Panc1 (cell line): ENCODE measurements at regions not wholly inside any gene's neighbourhood (a gene's known extent, or its start where the extent isn't known, plus 50 kb on each side); places are given as distances from the start of the nearest gene placed in this dataset.

ENCODE experiments used
- ATAC-seq: fragments of 200-7000 bp; cut with Tn5 transposase; 2 replicates; pipeline ENCODE4 v1.9.1; 2020; ENCODE audit warnings: mild to moderate bottlenecking, moderate library complexity
- BruUV-seq: library from RNA; stranded (reverse); fragments of 400-500 nt; replicated peaks from 2 replicates; lab custom pipeline; 2021; lab: Mats Ljungman, UMichigan
- CTCF ChIA-PET: fragments of 300-600 bp; sonication (Branson Sonifier 250); formaldehyde crosslinking; loops from one replicate; lab custom pipeline; 2022; ENCODE audit warnings: antibody characterized with exemption; lab: Charles Lee
- POLR2A ChIA-PET: fragments of 300-600 bp; sonication (Branson Sonifier 250); formaldehyde crosslinking; loops from one replicate; lab custom pipeline; 2022; ENCODE audit warnings: antibody characterized with exemption; lab: Charles Lee
- DNase-seq: peaks from one replicate; pipeline ENCODE4 v3.0.0-alpha.2; 2010; ENCODE audit warnings: low read depth, low spot score
- H3K27ac ChIP-seq: 2 replicates; pipeline ENCODE4 v1.5.1; 2011; ENCODE audit warnings: mild to moderate bottlenecking, low read length, inconsistent platforms
- H3K27me3 ChIP-seq: fragments of 200-500 bp; sonication (Bioruptor generic); 2 replicates; pipeline ENCODE4 v1.6.0; 2014; ENCODE audit warnings: low read length, inconsistent platforms; ENCODE audit not compliant: control insufficient read depth, insufficient read depth
- H3K36me3 ChIP-seq: fragments of 200-500 bp; sonication (Bioruptor generic); 2 replicates; pipeline ENCODE4 v1.5.1; 2014; ENCODE audit warnings: inconsistent platforms, mild to moderate bottlenecking, low read length, moderate library complexity; ENCODE audit not compliant: control insufficient read depth, insufficient read depth
- H3K4me1 ChIP-seq: 2 replicates; pipeline ENCODE4 v1.5.1; 2011; ENCODE audit warnings: inconsistent platforms, mild to moderate bottlenecking, low read length, moderate library complexity; ENCODE audit not compliant: control insufficient read depth, insufficient read depth
- H3K4me3 ChIP-seq, 2 experiments: 2 replicates each; pipeline ENCODE4 v1.5.1; 2011 to 2012; ENCODE audit warnings: low read depth in 2 of 2, low read length in 2 of 2, mild to moderate bottlenecking in 2 of 2, inconsistent platforms in 1 of 2, moderate library complexity in 1 of 2
- H3K9me3 ChIP-seq: fragments of 200-500 bp; sonication (Bioruptor generic); 2 replicates; pipeline ENCODE4 v1.5.1; 2014; ENCODE audit warnings: low read depth, mild to moderate bottlenecking, inconsistent platforms, low read length, moderate library complexity; ENCODE audit not compliant: control insufficient read depth, insufficient read depth
- POLR2AphosphoS5 ChIP-seq: IDR thresholded peaks from 2 replicates; pipeline ENCODE4 v1.6.1; 2012; ENCODE audit warnings: mild to moderate bottlenecking, low read depth, low read length, moderate library complexity
- SIN3A ChIP-seq: IDR thresholded peaks from 2 replicates; pipeline ENCODE4 v1.6.1; 2012; ENCODE audit warnings: low read depth, mild to moderate bottlenecking, low read length, moderate library complexity, borderline replicate concordance; ENCODE audit not compliant: insufficient read depth
- TCF7L2 ChIP-seq: IDR thresholded peaks from 2 replicates; pipeline ENCODE4 v1.6.1; 2011; ENCODE audit warnings: mild to moderate bottlenecking, low read depth, low read length, inconsistent platforms
- in situ Hi-C: cut with HindIII; loops from 2 replicates; pipeline ENCODE4 v1.10.0; 2016; ENCODE audit warnings: low sequenced_read_pairs, low pct_unique_long_range_greater_than_20kb
- intact Hi-C: fragments of 100-400 bp; cut with micrococcal nuclease; formaldehyde crosslinking; loops from one replicate; pipeline ENCODE4 v1.10.0; 2022; ENCODE audit not compliant: unreplicated experiment
- TF ChIP-seq, protein P1 (sequence below): fragments of 450-650 bp; IDR thresholded peaks from 2 replicates; pipeline ENCODE4 v1.5.1; 2017; ENCODE audit warnings: mild to moderate bottlenecking
- TF ChIP-seq, protein P2 (sequence below), 2 experiments: IDR thresholded peaks; 2 replicates each; pipeline ENCODE4 v1.6.1; 2011 to 2012; ENCODE audit warnings: low read depth in 2 of 2, control low read depth in 1 of 2, low read length in 1 of 2, mild to moderate bottlenecking in 1 of 2, moderate library complexity in 1 of 2; ENCODE audit not compliant: insufficient read depth in 1 of 2

DNA sequence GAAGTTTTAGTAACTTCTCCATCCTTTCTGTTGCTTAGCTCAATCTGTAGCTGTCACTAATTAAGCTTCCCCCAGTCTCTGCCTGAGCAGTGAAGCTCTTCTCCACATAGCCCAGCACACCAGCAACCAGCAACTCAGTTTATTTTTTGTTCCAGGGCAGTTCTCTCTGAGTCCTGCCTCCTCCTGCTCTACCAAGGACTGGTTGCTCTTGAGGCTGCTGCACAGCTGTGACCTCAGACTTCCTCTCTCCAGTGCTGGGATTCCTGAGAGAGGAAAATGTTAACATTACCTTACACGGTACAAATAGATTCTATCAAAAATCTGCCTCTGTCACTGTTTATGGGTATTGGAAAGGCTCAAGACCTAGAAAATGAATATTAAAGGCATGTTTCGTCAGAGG, 294.7 kb downstream of the OXSM start:
- no TSS peak for BruUV-seq
- ATAC-seq: no peak
- Histone ChIP-seq H3K4me3 (no peak overlapping the region), H3K27ac (no peak overlapping the region), H3K27me3 (no peaks in the 10 kb centered on the region), H3K9me3 (no peaks in the 10 kb centered on the region), H3K36me3 (no peaks in the 10 kb centered on the region), H3K4me1 (no peaks in the 10 kb centered on the region)
- ChIA-PET CTCF (no interaction called here), POLR2A (no interaction called here)
- no peak for DNase-seq
- intact Hi-C loops (no loop called here), in situ Hi-C loops (no loop called here)
- TF ChIP-seq, protein P1, sequence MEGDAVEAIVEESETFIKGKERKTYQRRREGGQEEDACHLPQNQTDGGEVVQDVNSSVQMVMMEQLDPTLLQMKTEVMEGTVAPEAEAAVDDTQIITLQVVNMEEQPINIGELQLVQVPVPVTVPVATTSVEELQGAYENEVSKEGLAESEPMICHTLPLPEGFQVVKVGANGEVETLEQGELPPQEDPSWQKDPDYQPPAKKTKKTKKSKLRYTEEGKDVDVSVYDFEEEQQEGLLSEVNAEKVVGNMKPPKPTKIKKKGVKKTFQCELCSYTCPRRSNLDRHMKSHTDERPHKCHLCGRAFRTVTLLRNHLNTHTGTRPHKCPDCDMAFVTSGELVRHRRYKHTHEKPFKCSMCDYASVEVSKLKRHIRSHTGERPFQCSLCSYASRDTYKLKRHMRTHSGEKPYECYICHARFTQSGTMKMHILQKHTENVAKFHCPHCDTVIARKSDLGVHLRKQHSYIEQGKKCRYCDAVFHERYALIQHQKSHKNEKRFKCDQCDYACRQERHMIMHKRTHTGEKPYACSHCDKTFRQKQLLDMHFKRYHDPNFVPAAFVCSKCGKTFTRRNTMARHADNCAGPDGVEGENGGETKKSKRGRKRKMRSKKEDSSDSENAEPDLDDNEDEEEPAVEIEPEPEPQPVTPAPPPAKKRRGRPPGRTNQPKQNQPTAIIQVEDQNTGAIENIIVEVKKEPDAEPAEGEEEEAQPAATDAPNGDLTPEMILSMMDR: no peak
- TF ChIP-seq SIN3A: no peak
- TF ChIP-seq, protein P2, sequence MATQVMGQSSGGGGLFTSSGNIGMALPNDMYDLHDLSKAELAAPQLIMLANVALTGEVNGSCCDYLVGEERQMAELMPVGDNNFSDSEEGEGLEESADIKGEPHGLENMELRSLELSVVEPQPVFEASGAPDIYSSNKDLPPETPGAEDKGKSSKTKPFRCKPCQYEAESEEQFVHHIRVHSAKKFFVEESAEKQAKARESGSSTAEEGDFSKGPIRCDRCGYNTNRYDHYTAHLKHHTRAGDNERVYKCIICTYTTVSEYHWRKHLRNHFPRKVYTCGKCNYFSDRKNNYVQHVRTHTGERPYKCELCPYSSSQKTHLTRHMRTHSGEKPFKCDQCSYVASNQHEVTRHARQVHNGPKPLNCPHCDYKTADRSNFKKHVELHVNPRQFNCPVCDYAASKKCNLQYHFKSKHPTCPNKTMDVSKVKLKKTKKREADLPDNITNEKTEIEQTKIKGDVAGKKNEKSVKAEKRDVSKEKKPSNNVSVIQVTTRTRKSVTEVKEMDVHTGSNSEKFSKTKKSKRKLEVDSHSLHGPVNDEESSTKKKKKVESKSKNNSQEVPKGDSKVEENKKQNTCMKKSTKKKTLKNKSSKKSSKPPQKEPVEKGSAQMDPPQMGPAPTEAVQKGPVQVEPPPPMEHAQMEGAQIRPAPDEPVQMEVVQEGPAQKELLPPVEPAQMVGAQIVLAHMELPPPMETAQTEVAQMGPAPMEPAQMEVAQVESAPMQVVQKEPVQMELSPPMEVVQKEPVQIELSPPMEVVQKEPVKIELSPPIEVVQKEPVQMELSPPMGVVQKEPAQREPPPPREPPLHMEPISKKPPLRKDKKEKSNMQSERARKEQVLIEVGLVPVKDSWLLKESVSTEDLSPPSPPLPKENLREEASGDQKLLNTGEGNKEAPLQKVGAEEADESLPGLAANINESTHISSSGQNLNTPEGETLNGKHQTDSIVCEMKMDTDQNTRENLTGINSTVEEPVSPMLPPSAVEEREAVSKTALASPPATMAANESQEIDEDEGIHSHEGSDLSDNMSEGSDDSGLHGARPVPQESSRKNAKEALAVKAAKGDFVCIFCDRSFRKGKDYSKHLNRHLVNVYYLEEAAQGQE (IDR thresholded peaks at IDR 0.05; ENCODE audit: insufficient read depth in 1 of 2, low read depth in 2 of 2, low read length in 1 of 2): no peak
- no peak for TF ChIP-seq TCF7L2
- TF ChIP-seq POLR2AphosphoS5: no peak

DNA sequence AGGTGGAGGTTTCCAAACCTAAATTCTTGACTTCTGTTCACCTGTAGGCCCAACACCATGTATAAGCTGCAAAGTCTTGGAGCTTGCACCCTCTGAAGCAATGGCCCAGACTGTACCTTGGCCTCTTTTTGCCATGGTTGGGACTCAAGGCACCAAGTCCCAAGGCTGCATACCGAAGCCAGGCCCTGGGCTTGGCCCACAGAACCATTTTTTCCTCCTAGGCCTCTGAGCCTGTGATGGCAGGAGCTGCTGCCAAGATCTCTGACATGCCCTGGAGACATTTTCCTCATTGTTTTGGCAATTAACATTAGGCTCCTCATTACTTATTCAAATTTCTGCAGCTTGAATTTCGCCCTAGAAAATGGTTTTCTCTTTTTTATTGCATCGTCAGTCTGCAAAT, 297.9 kb downstream of the OXSM start:
- no peak for DNase-seq
- H3K4me1 ChIP-seq: no peaks in the 10 kb centered on the region
- no peak overlapping the region for H3K4me3 ChIP-seq
- no peaks in the 10 kb centered on the region for H3K9me3 ChIP-seq
- CTCF ChIA-PET: no interaction called here
- H3K27me3 ChIP-seq: no peaks in the 10 kb centered on the region
- BruUV-seq: no TSS peak
- POLR2A ChIA-PET: no interaction called here
- no peak overlapping the region for H3K27ac ChIP-seq
- TF ChIP-seq TCF7L2 (no peak), SIN3A (no peak), POLR2AphosphoS5 (no peak)
- TF ChIP-seq, protein P2 (IDR thresholded peaks at IDR 0.05; ENCODE audit: insufficient read depth in 1 of 2, low read depth in 2 of 2, low read length in 1 of 2): no peak
- TF ChIP-seq, protein P1: no peak
- in situ Hi-C loops: no loop called here
- intact Hi-C loops: no loop called here
- no peak for ATAC-seq
- H3K36me3 ChIP-seq: no peaks in the 10 kb centered on the region
